CD4-positive, alpha-beta T cell (primary cell): ENCODE measurements at regions not wholly inside any gene's neighbourhood (a gene's known extent, or its start where the extent isn't known, plus 50 kb on each side); places are given as distances from the start of the nearest gene placed in this dataset.

ENCODE experiments used
- ATAC-seq: fragments of 200-7000 bp; cut with Tn5 transposase; one replicate; pipeline ENCODE4 v1.10.0; 2022; ENCODE audit warnings: mild to moderate bottlenecking; ENCODE audit not compliant: poor library complexity
- CTCF ChIA-PET: fragments of 350-600 bp; sonication (Branson Sonifier 250); formaldehyde crosslinking; loops from one replicate; lab custom pipeline; 2021; ENCODE audit warnings: antibody characterized with exemption, inconsistent platforms; lab: Charles Lee
- POLR2A ChIA-PET: fragments of 350-600 bp; sonication (Branson Sonifier 250); formaldehyde crosslinking; loops from one replicate; lab custom pipeline; 2021; ENCODE audit warnings: antibody characterized with exemption, inconsistent platforms; lab: Charles Lee
- DNase-seq, 14 experiments: peaks; one replicate each; pipeline ENCODE4 v3.0.0-alpha.2; 2013 to 2020; ENCODE audit warnings: mixed read lengths in 2 of 14
- H3K27ac ChIP-seq, 2 donors: one replicate each; pipeline versions ENCODE4 v1.5.1 to v1.7.0; 2013; ENCODE audit warnings: low read length in 2 of 2, low read depth in 1 of 2, mild to moderate bottlenecking in 1 of 2
- H3K27me3 ChIP-seq, 2 experiments: 1 replicate in 1 of 2; 2 replicates in 1 of 2; pipeline versions ENCODE4 v1.6.1 to v1.7.0; 2013; ENCODE audit warnings: low read length in 2 of 2, control low read depth in 1 of 2, mild to moderate bottlenecking in 1 of 2, moderate library complexity in 1 of 2; ENCODE audit not compliant: insufficient read depth in 2 of 2, control insufficient read depth in 1 of 2
- H3K36me3 ChIP-seq: one replicate; pipeline ENCODE4 v1.6.1; 2013; ENCODE audit warnings: low read length, control low read depth; ENCODE audit not compliant: insufficient read depth
- H3K4me1 ChIP-seq: one replicate; pipeline ENCODE4 v1.6.1; 2013; ENCODE audit warnings: low read length, control low read depth; ENCODE audit not compliant: insufficient read depth
- H3K4me3 ChIP-seq: one replicate; pipeline ENCODE4 v1.5.1; 2013; ENCODE audit warnings: mild to moderate bottlenecking, low read length, moderate library complexity
- H3K9me3 ChIP-seq, 2 experiments: 1 replicate in 1 of 2; 2 replicates in 1 of 2; pipeline versions ENCODE4 v1.6.1 to v1.7.0; 2013; ENCODE audit warnings: low read length in 2 of 2, mild to moderate bottlenecking in 2 of 2, control low read depth in 1 of 2, moderate library complexity in 1 of 2; ENCODE audit not compliant: control insufficient read depth in 1 of 2, insufficient read depth in 1 of 2
- H3K27ac Mint-ChIP-seq: one replicate; pipeline ENCODE4 v1.8.0; 2020; ENCODE audit warnings: mixed read lengths
- H3K27me3 Mint-ChIP-seq: one replicate; pipeline ENCODE4 v1.8.0; 2021; ENCODE audit warnings: mixed read lengths
- H3K36me3 Mint-ChIP-seq: one replicate; pipeline ENCODE4 v1.8.0; 2021; ENCODE audit warnings: low read depth, mixed read lengths
- H3K4me1 Mint-ChIP-seq: one replicate; pipeline ENCODE4 v1.8.0; 2021; ENCODE audit warnings: low read depth, mixed read lengths
- H3K4me3 Mint-ChIP-seq: one replicate; pipeline ENCODE4 v1.8.0; 2020; ENCODE audit warnings: mild to moderate bottlenecking, mixed read lengths
- H3K9me3 Mint-ChIP-seq: one replicate; pipeline ENCODE4 v1.8.0; 2020; ENCODE audit warnings: mixed read lengths
- CTCF ChIP-seq: fragments of 200-600 bp; IDR thresholded peaks from one replicate; pipeline ENCODE4 v1.8.0; 2022; ENCODE audit warnings: antibody characterized with exemption, mild to moderate bottlenecking
- intact Hi-C, 2 experiments: fragments of 100-400 bp; cut with DNase I in 1 of 2; cut with micrococcal nuclease in 1 of 2; formaldehyde crosslinking; loops; one replicate each; pipeline versions ENCODE4 v1.15.1 to v1.9.0; 2023 to 2025; cut with DNase I, micrococcal nuclease

DNA sequence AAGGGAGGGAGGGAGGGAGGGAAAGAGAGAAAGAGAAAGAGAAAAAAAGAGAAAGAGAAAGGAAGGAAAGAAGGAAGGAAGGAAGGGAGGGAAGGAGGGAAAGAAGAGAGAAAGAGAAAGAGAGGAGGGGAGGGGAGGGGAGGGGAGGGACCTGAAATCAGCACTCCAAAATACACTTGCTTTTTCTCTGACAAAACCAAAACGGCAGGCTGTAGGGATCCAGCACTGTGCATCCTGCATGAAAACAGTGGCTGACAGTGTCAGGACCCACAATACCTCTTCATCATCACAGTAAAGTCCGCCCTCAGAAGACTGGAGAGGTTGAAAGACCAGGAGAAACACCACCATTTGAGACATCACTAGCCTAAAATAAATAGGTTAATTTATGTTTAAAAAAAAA is 156.0 kb upstream of the SOD1 start:
- H3K27me3 Mint-ChIP-seq = no peaks in the 10 kb centered on the region
- Histone ChIP-seq H3K4me1 (peaks cover 7% of the 10 kb centered on the region), H3K27me3 (no peaks in the 10 kb centered on the region), H3K4me3 (no peak overlapping the region), H3K27ac (no peak overlapping the region), H3K36me3 (no peaks in the 10 kb centered on the region), H3K9me3 (no peaks in the 10 kb centered on the region)
- ATAC-seq (no peak), DNase-seq (no peak)
- no peaks in the 10 kb centered on the region for H3K36me3 Mint-ChIP-seq
- H3K9me3 Mint-ChIP-seq = no peaks in the 10 kb centered on the region
- H3K27ac Mint-ChIP-seq = no peak overlapping the region
- ChIA-PET POLR2A (no interaction called here), CTCF (no interaction called here)
- intact Hi-C loops = no loop called here
- no peak for TF ChIP-seq CTCF
- peaks cover 20% of the 10 kb centered on the region for H3K4me1 Mint-ChIP-seq
- no peak overlapping the region for H3K4me3 Mint-ChIP-seq

GRCh38 chr21:31502537-31503143 is 156.9 kb upstream of the SOD1 start:
- no peak for TF ChIP-seq CTCF
- H3K4me1 ChIP-seq = peaks cover 7% of the 10 kb centered on the region
- no peaks in the 10 kb centered on the region for H3K9me3 ChIP-seq
- ChIA-PET CTCF (no interaction called here), POLR2A (no interaction called here)
- ATAC-seq (no peak), DNase-seq (no peak)
- no peaks in the 10 kb centered on the region for H3K36me3 Mint-ChIP-seq
- no peaks in the 10 kb centered on the region for H3K27me3 ChIP-seq
- no peaks in the 10 kb centered on the region for H3K36me3 ChIP-seq
- intact Hi-C loops = no loop called here
- H3K27ac ChIP-seq = no peak overlapping the region
- peaks cover 18% of the 10 kb centered on the region for H3K4me1 Mint-ChIP-seq
- no peaks in the 10 kb centered on the region for H3K9me3 Mint-ChIP-seq
- no peaks in the 10 kb centered on the region for H3K27me3 Mint-ChIP-seq
- no peak overlapping the region for H3K4me3 ChIP-seq
- no peak overlapping the region for H3K4me3 Mint-ChIP-seq
- no peak overlapping the region for H3K27ac Mint-ChIP-seq

DNA sequence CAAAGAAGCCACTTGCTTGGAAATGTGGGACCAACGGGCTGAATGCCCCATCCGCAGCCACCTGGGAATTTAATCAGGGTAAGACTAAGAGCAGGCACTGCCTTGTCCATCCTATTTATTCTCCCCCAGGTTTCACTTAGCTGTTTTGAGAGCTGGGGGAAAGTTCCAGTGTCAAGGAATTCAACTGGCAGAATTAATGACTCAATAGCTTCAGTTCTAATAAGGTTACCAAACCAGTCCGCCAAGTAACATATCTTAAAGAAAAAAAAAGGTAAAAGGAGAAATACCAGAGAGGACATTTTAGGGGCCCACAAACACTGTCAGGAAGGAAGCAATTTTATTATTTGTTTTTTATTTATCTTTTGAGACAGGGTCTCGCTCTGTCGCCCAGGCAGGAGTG is 157.6 kb upstream of the SOD1 start:
- POLR2A ChIA-PET = no interaction called here
- no peak for ATAC-seq
- CTCF ChIA-PET = no interaction called here
- no peaks in the 10 kb centered on the region for H3K36me3 Mint-ChIP-seq
- no peak overlapping the region for H3K27ac Mint-ChIP-seq
- Histone ChIP-seq H3K27me3 (no peaks in the 10 kb centered on the region), H3K36me3 (no peaks in the 10 kb centered on the region), H3K9me3 (no peaks in the 10 kb centered on the region), H3K4me3 (no peak overlapping the region), H3K27ac (no peak overlapping the region), H3K4me1 (peaks cover 7% of the 10 kb centered on the region)
- TF ChIP-seq CTCF = no peak
- H3K4me3 Mint-ChIP-seq = no peak overlapping the region
- DNase-seq = no peak
- peaks cover 15% of the 10 kb centered on the region for H3K4me1 Mint-ChIP-seq
- intact Hi-C loops = no loop called here
- no peaks in the 10 kb centered on the region for H3K9me3 Mint-ChIP-seq
- H3K27me3 Mint-ChIP-seq = no peaks in the 10 kb centered on the region
